ENCODE measurements at regions not wholly inside any gene's neighbourhood (a gene's known extent, or its start where the extent isn't known, plus 50 kb on each side); places are given as distances from the start of the nearest gene placed in this dataset.

DNA sequence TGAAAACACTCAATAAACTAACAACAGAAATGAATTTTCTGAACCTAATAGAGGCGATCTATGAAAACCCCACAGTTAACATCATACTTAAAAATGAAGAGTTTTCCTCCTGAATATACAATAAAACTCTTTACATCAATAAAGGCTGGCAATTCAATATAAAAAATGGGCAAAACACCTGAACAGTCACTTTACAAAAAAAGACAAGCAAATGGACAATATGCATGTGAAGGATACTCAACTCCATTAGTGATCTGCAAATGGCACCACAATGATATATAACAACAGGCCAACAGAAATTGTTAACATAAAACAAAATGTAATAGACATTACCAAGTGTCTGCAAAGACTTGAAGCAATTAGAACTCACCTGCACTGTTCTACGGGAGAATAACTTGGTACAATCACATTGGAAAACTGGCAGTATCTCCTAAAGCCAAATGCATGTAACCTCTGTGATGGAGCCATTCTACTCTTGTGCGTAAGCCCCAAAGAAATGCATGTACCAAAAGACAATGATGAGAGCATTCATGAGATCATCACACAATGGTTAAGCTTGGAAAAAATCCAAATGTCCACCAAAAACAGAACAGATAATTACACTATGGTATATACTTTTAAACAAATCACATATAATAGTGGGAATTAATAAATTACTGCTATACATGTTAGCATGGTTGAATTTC, 433.4 kb upstream of the MAF start:
- no peak for DNase-seq

DNA sequence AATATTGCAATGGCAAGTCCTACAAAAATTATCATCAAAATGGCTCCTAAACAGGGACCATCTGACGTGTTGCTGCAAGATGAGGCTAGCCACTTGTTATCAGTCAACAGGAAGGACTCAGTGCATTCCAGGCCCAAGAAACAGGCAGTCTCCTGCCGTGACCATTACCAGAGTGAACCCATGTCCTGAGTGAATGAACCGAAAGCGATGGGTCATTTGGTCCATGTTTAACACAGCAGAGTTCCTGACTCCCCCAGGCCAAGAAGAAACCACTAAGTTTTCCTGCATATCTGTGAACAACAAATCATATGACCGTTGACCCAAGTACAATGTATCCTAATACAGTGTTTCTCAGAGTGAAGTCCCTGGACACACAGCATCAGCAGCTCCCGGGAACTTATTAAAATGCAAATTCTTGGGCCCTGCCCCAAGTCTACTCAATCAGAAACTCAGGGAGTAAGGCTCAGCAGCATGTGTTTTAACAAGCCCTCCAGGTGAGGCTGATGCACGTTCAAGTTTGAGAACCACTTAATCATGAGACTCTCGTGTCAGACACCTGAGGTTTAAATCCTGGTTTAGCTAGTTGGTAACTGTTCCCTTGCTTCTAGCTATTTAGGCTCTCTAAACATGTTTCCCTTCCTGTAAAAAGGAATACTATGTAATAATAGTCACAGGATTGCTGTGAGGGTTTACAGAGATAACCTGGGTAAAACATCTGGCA, 429.4 kb upstream of the MAF start:
- no peak for DNase-seq

DNA sequence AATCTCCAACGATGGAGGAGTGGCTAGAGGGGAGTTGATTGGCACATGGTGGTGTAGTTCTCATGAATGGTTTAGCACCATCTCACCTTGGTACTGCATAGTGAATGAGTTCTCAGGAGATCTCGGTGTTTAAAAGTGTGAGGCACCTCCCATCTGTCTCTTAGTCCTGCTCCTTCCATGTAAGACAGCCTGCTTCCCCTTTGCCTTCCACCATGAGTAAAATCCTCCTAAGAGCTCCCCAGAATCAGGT, 428.8 kb upstream of the MAF start:
- no peak for DNase-seq

DNA sequence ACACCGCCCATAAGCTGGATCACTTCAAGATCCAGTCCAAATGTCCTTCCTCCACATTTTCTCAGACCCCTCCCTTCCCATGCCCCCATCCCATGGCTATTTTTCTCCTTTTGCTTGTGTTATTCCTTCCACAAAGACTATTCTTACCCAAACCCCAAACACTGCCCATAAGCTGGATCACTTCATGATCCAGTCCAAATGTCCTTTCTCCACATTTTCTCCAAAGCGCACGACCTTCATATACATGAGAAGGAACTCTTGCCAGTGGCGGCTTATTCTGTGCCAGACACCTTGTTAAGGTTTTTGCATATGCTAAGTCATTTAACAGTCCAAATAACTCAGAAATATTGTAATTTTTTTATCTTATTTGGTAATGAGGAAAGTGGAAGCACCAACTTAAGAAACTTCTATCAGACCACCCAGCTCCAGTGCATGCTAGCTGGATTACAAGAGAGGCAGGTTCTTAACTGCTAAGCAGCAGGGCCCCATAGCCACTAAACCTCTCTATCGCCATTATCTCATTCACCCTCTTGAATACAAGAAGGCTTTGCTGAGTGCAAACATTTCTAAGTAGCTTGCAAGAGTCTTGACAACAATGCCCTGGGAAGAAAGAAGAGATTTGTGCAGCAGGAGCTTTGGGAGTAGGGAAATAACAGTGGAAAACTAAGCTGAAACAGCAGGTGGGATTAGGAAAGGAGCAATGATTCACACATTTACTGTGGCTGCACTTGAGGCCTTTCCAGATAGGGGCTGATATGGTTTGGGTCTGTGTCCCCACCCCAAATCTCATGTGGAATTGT, 428.2 kb upstream of the MAF start:
- no peak for DNase-seq

DNA sequence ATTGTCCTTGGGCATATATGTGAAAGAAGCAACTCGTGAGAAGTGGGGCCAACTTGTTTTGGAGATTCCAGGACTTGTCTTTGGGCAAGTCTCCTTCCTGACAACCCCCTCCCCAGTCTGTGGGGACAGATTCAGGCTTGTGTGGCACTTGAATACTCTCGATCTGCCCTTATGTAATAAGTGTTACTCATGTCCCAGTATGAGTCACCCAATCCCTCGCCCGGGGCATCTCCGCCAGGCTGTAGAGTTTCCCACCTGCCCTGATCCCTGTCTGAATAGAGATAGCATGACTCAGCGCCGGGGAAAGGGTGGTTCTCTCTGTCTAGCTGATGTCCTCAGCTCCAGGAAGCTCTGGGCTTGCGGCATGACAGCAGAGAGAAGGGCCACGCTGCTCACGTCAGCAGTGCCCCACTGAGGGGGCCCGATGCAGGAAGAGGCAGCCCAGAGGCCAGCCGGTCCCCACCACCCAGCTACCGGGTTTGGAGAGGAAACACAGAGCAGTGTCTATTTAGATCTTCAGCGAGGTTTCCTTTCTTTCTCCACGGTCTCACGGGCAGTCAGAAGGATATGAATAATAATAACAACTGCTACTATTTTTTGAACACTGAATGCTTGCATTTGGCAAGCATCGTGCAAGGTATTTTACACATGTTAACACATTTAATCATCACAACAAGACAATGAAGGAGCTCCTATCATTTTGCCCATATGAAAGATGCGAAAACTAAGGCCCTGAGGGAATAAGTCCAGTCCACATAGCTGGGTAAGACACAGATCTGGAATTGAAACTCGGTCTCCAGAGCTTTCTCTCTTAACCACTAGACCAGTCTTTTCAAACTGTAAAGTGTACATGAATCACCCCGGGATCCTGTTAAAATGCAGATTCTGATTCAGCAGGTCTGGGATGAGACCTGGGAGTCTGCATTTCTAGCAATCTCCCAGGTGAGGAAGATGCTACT, 426.7 kb upstream of the MAF start:
- no peak for DNase-seq

DNA sequence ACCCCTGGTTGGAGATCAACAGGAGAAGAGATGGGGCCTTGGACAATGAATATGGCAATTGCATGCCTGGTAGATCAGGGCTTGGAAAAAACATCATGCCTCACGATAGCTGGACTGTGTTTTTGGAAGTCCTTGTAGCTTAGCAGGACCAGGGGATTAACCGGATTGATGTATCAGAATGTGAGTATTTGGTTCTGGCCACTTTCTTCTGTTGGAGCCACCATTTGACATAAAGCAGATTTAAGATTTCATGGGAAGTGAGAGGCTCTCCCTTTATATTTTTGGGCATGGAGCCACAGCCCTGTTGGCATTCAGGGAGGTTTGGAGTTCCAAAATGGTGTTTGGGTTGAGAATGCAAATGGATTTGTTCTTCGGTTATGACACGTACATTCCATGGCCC, 424.7 kb upstream of the MAF start:
- no peak for DNase-seq

DNA sequence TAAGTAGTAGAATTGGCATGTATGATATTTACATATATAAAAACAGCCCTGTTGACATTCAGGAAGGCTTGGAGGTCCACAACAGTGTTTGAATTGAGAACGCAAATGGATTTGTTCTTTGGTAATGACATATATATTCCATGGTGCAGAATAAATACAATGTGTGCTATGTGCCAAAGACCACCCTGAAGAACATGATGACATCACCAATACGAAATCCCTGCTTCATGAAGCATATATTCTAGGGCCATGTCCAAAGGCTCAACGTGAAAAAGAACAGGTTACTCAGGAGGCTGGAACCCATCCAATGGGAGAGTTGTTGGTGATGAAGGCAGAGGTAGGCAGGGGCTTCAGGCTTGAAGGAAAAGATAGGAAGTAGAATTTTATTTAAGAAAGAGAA, 423.9 kb upstream of the MAF start:
- DNase-seq: no peak

DNA sequence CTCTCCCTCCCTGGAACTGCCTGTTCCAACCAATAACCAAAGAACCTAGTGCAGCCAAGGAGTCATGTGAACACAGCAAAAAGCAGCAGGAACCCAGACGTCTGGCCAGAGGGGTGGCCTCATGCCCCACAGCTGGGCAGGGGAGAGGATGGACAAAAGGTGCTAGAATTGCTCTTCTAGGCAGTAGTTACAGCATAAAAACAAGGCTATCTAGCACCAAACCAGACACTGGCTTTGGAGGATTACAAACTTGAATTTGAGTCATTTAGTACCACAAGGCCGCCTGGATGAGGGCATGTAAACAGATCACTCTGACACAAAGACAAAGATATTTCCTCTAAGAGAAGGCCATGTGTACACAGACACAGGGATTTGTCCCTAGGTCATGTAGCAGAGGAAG, 423.3 kb upstream of the MAF start:
- DNase-seq: no peak

DNA sequence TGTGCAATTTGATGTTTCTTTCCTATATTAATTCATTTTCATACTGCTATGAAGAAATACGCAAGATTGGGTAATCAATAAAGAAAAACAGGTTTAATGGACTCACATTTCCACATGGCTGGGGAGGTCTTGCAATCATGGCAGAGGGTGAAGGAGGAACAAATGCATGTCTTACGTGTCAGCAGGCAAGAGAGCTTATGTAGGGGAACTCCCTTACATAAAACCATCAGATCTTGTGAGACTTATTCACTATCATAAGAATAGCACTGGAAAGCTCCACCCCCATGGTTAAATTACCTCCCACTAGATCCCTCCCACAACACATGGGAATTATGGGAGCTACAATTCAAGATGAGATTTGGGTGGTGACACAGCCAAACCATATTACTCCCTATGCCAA, 418.9 kb upstream of the MAF start:
- no peak for DNase-seq

DNA sequence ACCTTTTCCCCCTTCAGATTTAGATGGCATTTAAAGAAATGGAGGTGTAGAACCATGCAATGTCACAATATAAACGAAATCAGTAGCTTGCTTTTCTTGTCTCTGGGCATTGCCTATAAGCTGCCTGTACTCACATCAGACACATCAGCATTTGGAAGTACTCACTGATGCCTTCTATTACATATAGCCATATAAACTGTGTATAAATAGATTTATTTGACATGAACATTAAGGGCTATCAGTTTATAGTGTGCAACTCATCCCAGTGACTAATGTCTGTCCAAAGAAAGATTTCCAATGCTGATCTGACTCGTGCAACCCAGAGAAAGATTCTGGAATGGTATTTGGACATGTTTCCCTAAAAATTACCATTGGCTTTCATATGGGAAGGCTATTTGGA, 417.9 kb upstream of the MAF start:
- no peak for DNase-seq

DNA sequence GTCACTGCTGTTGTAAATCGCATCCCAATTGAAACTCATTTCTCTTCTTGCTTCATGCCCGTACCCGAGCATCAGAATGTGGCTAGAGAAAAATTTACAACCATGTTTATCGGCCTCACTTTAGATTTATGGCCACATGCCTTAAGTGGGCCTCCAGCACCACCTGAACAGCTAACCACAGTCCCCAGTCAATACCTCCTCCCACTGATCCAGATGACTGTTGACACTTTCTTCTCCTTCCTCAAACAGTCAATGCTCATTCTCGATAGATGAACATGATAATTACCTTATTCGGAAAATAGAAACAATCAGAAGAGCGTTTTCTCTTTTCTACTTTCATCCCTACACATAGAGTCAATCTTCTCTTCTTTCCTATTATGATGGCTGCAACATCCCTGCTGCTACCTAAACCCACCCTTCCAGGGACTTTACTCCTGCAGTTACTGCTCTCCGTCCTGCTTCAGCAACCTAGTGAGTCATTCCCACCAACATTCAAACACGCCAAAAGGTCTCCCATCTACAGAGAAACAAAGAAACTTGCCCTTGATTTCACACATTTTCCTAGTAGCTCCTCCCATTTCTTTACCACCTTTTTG, 416.3 kb upstream of the MAF start:
- DNase-seq: no peak

DNA sequence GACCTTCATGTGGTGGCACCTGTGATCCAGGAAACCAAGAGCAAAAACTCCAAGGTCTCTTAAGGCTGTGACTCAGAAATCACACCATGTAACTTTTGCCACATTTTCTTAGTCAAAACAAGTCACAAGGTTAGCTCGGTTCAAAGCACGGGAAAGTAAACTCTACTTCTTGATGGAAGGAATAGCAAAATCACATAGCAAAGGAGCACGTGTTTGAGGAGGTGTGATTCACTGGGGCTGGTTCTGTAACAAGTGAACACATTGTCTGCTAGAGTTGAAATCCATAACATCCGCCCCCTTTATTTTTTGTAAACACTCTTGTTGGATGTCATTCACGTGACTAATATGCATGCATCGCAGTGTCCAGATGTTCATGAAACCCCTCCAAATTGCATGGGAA, 415.0 kb upstream of the MAF start:
- no peak for DNase-seq

DNA sequence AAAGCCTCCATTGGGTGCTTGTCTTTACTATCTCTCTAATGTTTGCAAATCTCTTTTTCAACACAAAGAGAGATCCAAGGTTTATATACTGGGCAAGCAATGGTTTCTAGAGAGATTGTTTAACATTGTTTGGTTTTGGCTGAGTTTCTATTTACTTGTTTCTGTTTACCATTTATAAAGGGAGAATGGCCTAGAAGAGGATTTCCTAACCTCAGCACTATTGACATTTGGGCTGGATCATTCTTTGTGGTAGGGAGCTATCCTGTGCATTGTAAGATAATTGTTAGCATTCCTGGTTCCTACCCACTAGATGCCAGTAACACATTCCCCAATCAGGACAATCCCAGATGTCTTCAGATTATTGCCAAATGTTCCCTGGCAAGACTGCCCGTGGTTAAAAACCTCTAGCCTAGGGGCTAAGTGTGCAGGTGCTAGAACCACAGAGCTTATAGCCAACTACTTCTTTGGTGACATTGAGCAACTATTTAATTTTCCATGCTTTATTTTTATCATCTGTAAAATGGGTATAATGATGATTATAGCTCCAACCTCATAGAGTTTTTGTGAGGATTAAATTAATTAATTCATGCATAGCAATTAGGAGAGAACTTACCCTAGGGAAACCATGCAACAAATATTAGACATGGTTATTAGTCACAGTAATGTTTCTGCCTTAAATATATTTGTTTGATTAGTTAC, 413.9 kb upstream of the MAF start:
- DNase-seq: no peak

DNA sequence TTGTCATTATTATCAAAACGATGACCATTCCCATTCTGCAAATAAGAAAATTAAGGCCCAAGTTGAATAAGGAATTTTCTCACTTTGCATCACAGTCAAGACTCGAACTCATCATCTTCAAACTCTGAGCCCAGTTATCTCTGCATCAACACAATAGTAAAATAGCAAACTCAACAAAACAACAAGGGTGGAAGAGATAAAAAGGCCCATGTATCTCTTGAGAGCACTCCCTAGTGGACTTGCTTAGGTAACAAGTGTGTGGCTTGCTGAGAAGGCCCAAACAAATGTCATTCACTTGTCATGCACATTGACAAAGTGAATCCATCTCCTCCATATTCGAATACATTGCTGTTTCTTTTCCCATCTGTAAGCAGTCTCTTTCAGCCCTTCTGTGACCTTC, 412.0 kb upstream of the MAF start:
- no peak for DNase-seq

DNA sequence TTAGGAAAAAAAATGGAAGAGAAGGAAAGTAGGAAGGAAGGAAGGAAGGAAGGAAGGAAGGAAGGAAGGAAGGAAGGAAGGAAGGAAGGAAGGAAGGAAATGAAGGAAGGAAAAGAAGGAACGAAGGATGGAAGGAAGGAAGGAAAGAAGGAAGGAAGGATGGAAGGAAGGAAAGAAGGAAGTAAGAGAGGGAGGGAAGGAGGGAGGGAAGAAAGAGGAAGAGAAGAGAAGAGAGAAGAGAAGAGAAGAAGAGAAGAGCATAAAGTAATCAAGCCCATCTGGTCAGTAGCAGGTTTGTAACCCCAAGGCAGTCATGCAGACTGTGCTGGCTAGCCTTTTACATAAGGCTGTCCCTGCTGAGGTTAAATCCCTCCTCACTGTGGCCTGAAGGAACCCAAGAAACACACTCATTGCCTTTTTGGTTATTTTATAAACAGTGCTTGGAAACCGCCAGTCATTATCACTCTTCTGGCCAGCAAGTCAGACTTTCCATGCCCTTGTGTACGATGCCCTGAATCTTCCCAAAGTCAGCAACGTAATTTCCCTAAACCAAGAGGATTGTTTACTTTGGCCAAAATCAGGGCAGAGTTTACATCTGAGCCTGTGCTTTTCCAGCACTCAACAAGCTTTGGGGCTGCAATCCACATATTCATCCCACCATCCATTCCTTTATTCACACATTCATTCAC, 409.6 kb upstream of the MAF start:
- no peak for DNase-seq

DNA sequence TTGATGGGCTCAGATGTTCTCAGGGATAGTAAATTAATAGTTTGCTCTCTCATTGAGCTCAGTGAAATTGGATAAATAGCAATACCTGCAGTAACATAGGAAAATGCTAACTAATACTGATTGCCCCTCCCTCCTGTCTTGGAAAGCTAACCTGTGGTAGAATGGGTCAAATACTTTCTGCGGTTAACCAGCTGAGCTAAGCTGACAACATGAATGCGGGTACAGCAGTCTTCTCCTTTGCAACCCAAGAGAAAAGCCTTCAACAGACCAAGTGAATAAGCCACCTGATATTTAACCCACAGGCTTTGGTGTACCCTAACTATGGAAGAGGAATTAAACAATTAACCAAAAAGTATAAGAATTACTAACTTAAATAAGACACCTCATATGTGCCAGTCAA, 408.3 kb upstream of the MAF start:
- DNase-seq: no peak

DNA sequence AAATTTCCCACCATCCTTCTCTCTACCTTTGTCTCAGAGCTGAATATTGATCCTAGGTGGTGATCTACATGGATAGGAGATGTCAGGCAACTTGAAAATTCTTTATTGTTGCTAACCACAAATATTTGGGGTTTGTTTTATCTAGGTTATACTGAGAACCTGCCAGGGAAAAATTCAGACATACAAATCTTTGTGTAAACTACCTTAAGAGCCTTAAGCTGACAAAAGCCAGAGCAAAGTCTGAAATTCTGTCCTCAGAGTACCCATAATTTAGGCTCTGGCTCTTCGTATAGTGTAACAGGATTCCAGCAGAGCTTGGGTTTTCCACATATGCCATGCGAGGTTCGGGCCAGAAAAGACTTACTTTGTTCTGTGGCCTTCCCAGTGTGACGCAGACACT, 406.7 kb upstream of the MAF start:
- DNase-seq: no peak

DNA sequence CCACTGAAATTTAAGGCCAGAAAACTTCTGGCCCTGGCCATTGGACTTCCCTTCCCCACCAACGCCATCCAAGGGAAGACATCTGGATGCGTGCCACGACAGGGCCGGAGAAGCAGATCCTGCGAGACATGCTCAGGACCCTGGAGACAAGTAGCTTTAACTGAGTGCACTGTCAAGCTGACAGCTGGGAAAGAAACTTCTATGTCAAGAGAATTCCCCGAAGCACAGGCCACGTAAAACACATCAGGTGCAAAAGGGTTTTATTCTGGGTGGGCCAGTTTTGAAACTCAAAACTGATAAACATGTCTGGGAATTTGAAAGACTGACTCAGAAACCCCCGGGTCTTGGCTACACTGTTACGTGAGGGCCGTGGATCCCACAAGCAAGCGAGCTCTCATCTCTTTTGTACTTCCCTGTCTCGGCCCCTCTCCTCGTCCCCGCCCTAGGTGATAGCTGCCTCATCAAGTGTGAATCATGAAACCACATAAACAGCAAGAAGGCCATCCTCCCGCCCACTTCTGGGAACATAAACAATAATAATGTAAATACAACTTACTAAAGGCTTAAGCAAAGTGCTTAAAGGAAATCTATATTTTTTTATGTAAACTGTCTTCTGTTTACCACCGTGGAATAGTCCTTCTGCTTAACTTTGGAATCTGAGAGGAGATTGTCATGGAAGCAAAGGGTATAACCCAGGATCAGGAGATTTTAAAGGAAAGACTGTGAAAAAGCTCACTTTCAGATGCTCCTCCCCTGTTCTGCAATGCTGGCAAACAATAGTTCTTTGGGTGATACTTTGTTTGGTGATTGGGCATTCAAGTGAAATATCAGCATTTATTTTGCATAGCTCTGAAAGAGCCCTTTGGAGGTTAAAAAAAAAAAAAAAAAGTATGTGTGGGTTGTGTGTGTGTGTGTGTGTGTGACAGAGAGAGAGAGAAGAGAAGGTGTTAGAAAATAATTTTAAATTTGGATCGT, 406.0 kb upstream of the MAF start:
- DNase-seq: no peak

DNA sequence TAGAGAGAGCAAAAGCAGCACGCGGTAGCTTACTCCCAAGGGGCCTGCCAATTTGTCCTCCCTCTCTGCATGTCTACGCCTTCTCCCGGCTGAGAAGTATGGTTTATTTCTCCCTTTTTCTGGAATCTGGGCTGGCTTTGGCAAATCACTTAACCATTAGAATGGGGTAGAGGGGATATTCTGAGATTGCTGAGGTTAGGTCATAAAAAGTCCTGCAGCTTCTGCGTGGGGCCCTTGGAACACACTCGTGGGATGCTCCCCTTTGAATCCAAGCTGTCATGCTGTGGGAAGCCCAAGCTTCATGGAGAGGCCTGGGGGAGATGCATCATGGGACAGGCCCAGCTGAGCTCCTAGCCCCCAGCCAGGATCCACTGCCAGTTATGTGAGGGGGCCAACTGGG, 403.6 kb upstream of the MAF start:
- no peak for DNase-seq

DNA sequence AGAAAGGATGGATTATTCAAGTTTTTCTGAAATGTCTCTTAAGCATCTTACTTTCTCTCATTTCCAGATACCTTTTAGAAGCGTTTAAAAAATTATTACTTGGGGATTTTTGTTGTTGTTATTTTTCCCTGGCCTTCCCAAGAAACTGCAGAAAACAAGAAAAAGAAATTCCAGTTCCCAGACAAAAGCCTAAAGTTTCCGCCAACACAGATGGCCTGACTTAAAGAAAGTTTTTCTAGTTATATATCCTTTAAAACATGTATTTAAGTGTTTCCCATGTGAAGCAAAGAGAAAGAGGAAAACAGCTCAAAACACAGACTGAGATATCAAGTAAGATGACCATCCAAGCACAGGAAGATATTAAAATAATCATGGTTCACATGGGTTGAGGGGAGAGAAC, 401.7 kb upstream of the MAF start:
- DNase-seq: no peak
